B cell (primary cell): ENCODE measurements at regions not wholly inside any gene's neighbourhood (a gene's known extent, or its start where the extent isn't known, plus 50 kb on each side); places are given as distances from the start of the nearest gene placed in this dataset.

ENCODE experiments used
- ATAC-seq: fragments of 200-7000 bp; cut with Tn5 transposase; one replicate; pipeline ENCODE4 v1.10.0; 2021; ENCODE audit warnings: low read depth, mild to moderate bottlenecking, moderate number of reproducible peaks, moderate library complexity
- CTCF ChIA-PET: fragments of 350-600 bp; sonication (Branson Sonifier 250); formaldehyde crosslinking; loops from one replicate; lab custom pipeline; 2021; ENCODE audit warnings: antibody characterized with exemption, inconsistent platforms; lab: Charles Lee
- POLR2A ChIA-PET: fragments of 350-600 bp; sonication (Branson Sonifier 250); formaldehyde crosslinking; loops from one replicate; lab custom pipeline; 2021; ENCODE audit warnings: antibody characterized with exemption; lab: Charles Lee
- DNase-seq: peaks from one replicate; pipeline ENCODE4 v3.0.0; 2013
- H2AFZ ChIP-seq: 2 replicates; pipeline ENCODE4 v1.6.1; 2012; ENCODE audit warnings: mild to moderate bottlenecking, low read depth, low read length; ENCODE audit not compliant: insufficient read depth, poor library complexity, severe bottlenecking
- H3K27ac ChIP-seq, 2 donors: 1 replicate in 1 of 2; 2 replicates in 1 of 2; pipeline ENCODE4 v1.5.1; 2012 to 2013; ENCODE audit warnings: low read length in 2 of 2, mild to moderate bottlenecking in 2 of 2, moderate library complexity in 1 of 2
- H3K27me3 ChIP-seq, 4 experiments: fragments of 200-600 bp in 1 of 4; sonication (generic) in 1 of 4; replicated peaks in 1 of 4; 1 replicate in 2 of 4; 2 replicates in 2 of 4; pipeline versions ENCODE4 v1.6.1 to v1.7.0; 2013 to 2016; ENCODE audit warnings: low read length in 3 of 4, mild to moderate bottlenecking in 2 of 4, mixed read lengths in 1 of 4, moderate library complexity in 1 of 4; ENCODE audit not compliant: insufficient read depth in 4 of 4, control insufficient read depth in 3 of 4; ENCODE audit errors: control extremely low read depth in 1 of 4
- H3K36me3 ChIP-seq, 2 experiments: replicated peaks in 1 of 2; 1 replicate in 1 of 2; 2 replicates in 1 of 2; pipeline versions ENCODE4 v1.6.1 to v1.7.1; 2013; ENCODE audit warnings: low read length in 1 of 2; ENCODE audit not compliant: insufficient read depth in 2 of 2, control insufficient read depth in 1 of 2; ENCODE audit errors: control extremely low read depth in 1 of 2, extremely low read depth in 1 of 2
- H3K4me1 ChIP-seq, 2 donors: fragments of 200-600 bp in 1 of 2; sonication (generic) in 1 of 2; 1 replicate in 1 of 2; 2 replicates in 1 of 2; pipeline versions ENCODE4 v1.5.1 to v1.6.1; 2013 to 2017; ENCODE audit warnings: low read length in 2 of 2; ENCODE audit not compliant: control insufficient read depth in 2 of 2, insufficient read depth in 2 of 2
- H3K4me2 ChIP-seq: replicated peaks from 2 replicates; pipeline ENCODE3; 2012; ENCODE audit warnings: mild to moderate bottlenecking, low read depth, low read length; ENCODE audit not compliant: poor library complexity, severe bottlenecking
- H3K4me3 ChIP-seq, 5 experiments: fragments of 200-600 bp in 1 of 5; sonication (generic) in 1 of 5; 1 replicate in 3 of 5; 2 replicates in 2 of 5; pipeline versions ENCODE4 v1.5.1 to v1.7.0; 2011 to 2016; ENCODE audit warnings: low read length in 4 of 5, mild to moderate bottlenecking in 4 of 5, low read depth in 2 of 5, control low read depth in 1 of 5, moderate library complexity in 1 of 5; ENCODE audit not compliant: insufficient read depth in 1 of 5; ENCODE audit errors: control extremely low read depth in 1 of 5, extremely low read depth in 1 of 5
- H3K79me2 ChIP-seq: fragments of 200-600 bp; sonication (generic); one replicate; pipeline ENCODE4 v1.6.0; 2016; ENCODE audit warnings: low read length; ENCODE audit not compliant: control insufficient read depth, insufficient read depth
- H3K9ac ChIP-seq: fragments of 200-600 bp; sonication (generic); 2 replicates; pipeline ENCODE4 v1.6.1; 2017; ENCODE audit warnings: mild to moderate bottlenecking, low read length, moderate library complexity
- H3K9me3 ChIP-seq, 3 donors: one replicate each; pipeline versions ENCODE4 v1.6.1 to v1.7.1; 2013; ENCODE audit warnings: low read length in 2 of 3; ENCODE audit not compliant: control insufficient read depth in 2 of 3, insufficient read depth in 1 of 3; ENCODE audit errors: control extremely low read depth in 1 of 3
- H4K20me1 ChIP-seq: 2 replicates; pipeline ENCODE4 v1.6.0; 2012; ENCODE audit warnings: mild to moderate bottlenecking, low read length; ENCODE audit not compliant: insufficient read depth, control insufficient read depth, poor library complexity, severe bottlenecking
- H3K27ac Mint-ChIP-seq: one replicate; pipeline ENCODE4 v1.8.0; 2021; ENCODE audit warnings: mixed read lengths
- H3K27me3 Mint-ChIP-seq: one replicate; pipeline ENCODE4 v1.8.0; 2021; ENCODE audit warnings: mixed read lengths
- H3K4me1 Mint-ChIP-seq: one replicate; pipeline ENCODE4 v1.8.0; 2021; ENCODE audit warnings: mixed read lengths
- H3K4me3 Mint-ChIP-seq: one replicate; pipeline ENCODE4 v1.8.0; 2021; ENCODE audit warnings: mixed read lengths
- H3K9me3 Mint-ChIP-seq: one replicate; pipeline ENCODE4 v1.8.0; 2022; ENCODE audit warnings: mixed read lengths; ENCODE audit not compliant: insufficient read depth
- CTCF ChIP-seq: fragments of 200-600 bp; IDR thresholded peaks from one replicate; pipeline ENCODE4 v1.8.0; 2022; ENCODE audit warnings: antibody characterized with exemption, mild to moderate bottlenecking
- EZH2 ChIP-seq: IDR thresholded peaks from 2 replicates; pipeline ENCODE4 v1.6.1; 2012; ENCODE audit warnings: borderline replicate concordance, low read depth, mild to moderate bottlenecking, moderate library complexity, low read length; ENCODE audit not compliant: insufficient read depth, poor library complexity, severe bottlenecking
- WGBS: methylation state at CpG from one replicate; pipeline ENCODE4 v1.1.5; 2013; ENCODE audit warnings: missing lambda C conversion rate; ENCODE audit not compliant: insufficient coverage; 5-methylcytosine and 5-hydroxymethylcytosine counted together
- intact Hi-C: fragments of 100-400 bp; cut with micrococcal nuclease; formaldehyde crosslinking; loops from one replicate; pipeline ENCODE4 v1.10.0; 2022

- no peak overlapping the region for H3K27ac ChIP-seq
- CTCF ChIA-PET, result no interaction called here
Measured at GRCh38 chr14:98792171-98792570, 479.8 kb downstream of the BCL11B start.

GRCh38 chr14:98798099-98798498, 473.9 kb downstream of the BCL11B start:
- no peak for ATAC-seq
- Histone ChIP-seq H3K9ac (no peak overlapping the region), H3K4me3 (no peak overlapping the region), H3K36me3 (no peaks in the 10 kb centered on the region), H2AFZ (no peak overlapping the region), H3K27me3 (no peaks in the 10 kb centered on the region), H3K27ac (no peak overlapping the region), H3K79me2 (no peaks in the 10 kb centered on the region), H3K4me2 (no peak overlapping the region), H4K20me1 (no peaks in the 10 kb centered on the region), H3K4me1 (no peaks in the 10 kb centered on the region), H3K9me3 (peaks cover 0 to 17% (median 0%) of the 10 kb centered on the region in 3 donors)
- Mint-ChIP-seq H3K9me3 (no peaks in the 10 kb centered on the region), H3K4me1 (no peaks in the 10 kb centered on the region), H3K27me3 (no peaks in the 10 kb centered on the region), H3K27ac (no peak overlapping the region), H3K4me3 (no peak overlapping the region)
- POLR2A ChIA-PET, result no interaction called here
- intact Hi-C loops, result no loop called here
- 9% methylated on average over 1 of the region's 4 CpGs for whole genome bisulfite sequencing
- DNase-seq, result no peak
- TF ChIP-seq CTCF (no peak), EZH2 (no peak)
- CTCF ChIA-PET, result no interaction called here

More at GRCh38 chr14:98792171-98792570, 479.8 kb downstream of the BCL11B start:
- no peak overlapping the region for H3K4me3 Mint-ChIP-seq
- WGBS, result 100% methylated on average over 1 of the region's 1 CpG
- Histone ChIP-seq H2AFZ (no peak overlapping the region), H3K4me2 (no peak overlapping the region), H3K27me3 (no peaks in the 10 kb centered on the region), H3K79me2 (no peaks in the 10 kb centered on the region), H4K20me1 (no peaks in the 10 kb centered on the region), H3K36me3 (no peaks in the 10 kb centered on the region), H3K4me3 (no peak overlapping the region), H3K4me1 (no peaks in the 10 kb centered on the region), H3K9me3 (peaks cover 0 to 18% (median 0%) of the 10 kb centered on the region in 3 donors), H3K9ac (no peak overlapping the region)
- POLR2A ChIA-PET, result no interaction called here
- intact Hi-C loops, result no loop called here
- no peaks in the 10 kb centered on the region for H3K4me1 Mint-ChIP-seq
- ATAC-seq, result no peak
- no peaks in the 10 kb centered on the region for H3K27me3 Mint-ChIP-seq
- H3K27ac Mint-ChIP-seq, result no peak overlapping the region
- no peak for TF ChIP-seq EZH2
- TF ChIP-seq CTCF, result no peak
- DNase-seq, result no peak
- peaks cover 8% of the 10 kb centered on the region for H3K9me3 Mint-ChIP-seq
